Ishikawa (cell line): ENCODE measurements at regions not wholly inside any gene's neighbourhood (a gene's known extent, or its start where the extent isn't known, plus 50 kb on each side); places are given as distances from the start of the nearest gene placed in this dataset.

Experiments
- CEBPB ChIP-seq: IDR thresholded peaks from 2 replicates; pipeline ENCODE4 v1.6.1; 2012
- CREB1 ChIP-seq: IDR thresholded peaks from 2 replicates; pipeline ENCODE4 v1.6.1; 2012; ENCODE audit warnings: low read depth
- EGR1 ChIP-seq: IDR thresholded peaks from 2 replicates; pipeline ENCODE4 v1.6.1; 2012
- EP300 ChIP-seq: IDR thresholded peaks from 2 replicates; pipeline ENCODE4 v1.6.1; 2012; ENCODE audit warnings: borderline replicate concordance
- FOXM1 ChIP-seq: IDR thresholded peaks from 2 replicates; pipeline ENCODE4 v1.6.1; 2012; ENCODE audit warnings: low read depth, borderline replicate concordance
- MAX ChIP-seq: IDR thresholded peaks from 2 replicates; pipeline ENCODE4 v1.6.1; 2012
- NFIC ChIP-seq: IDR thresholded peaks from 2 replicates; pipeline ENCODE4 v1.6.1; 2012
- RAD21 ChIP-seq: IDR thresholded peaks from 2 replicates; pipeline ENCODE4 v1.6.1; 2012; ENCODE audit warnings: low read depth
- REST ChIP-seq: IDR thresholded peaks from 2 replicates; pipeline ENCODE4 v1.6.1; 2012; ENCODE audit warnings: low read depth, mild to moderate bottlenecking
- TAF1 ChIP-seq: IDR thresholded peaks from 2 replicates; pipeline ENCODE4 v1.6.1; 2012; ENCODE audit warnings: low read depth, mild to moderate bottlenecking
- TCF12 ChIP-seq: IDR thresholded peaks from 2 replicates; pipeline ENCODE4 v1.6.1; 2012; ENCODE audit warnings: low read depth
- TEAD4 ChIP-seq: IDR thresholded peaks from 2 replicates; pipeline ENCODE4 v1.6.1; 2012
- USF1 ChIP-seq: IDR thresholded peaks from 2 replicates; pipeline ENCODE4 v1.6.1; 2012
- YY1 ChIP-seq: IDR thresholded peaks from 2 replicates; pipeline ENCODE4 v1.6.1; 2012; ENCODE audit warnings: low read depth
- ZBTB7A ChIP-seq: IDR thresholded peaks from 2 replicates; pipeline ENCODE4 v1.6.1; 2012; ENCODE audit warnings: low read depth

DNA sequence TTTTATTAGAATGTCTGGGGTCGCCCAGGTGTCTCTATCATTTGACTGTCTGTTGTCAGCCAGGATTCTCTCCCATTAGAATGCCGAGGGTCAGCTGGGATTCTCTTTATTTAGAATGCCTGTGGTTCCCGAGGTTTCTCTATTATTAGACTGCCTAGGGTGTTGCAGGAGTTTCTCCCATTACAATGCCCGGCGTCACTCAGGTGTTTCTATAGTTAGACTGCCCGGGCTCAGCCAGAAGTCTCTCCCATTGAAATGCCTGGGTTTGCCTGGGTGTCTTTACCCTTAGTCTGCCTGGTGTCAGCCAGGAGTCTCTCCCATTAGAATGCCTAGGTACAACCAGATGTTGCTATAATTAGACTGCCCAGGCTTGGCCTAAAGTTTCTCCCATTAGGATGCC lies 2252.0 kb downstream of the TP53TG3F start:
- TF ChIP-seq YY1 (no peak), MAX (no peak), CREB1 (no peak), RAD21 (no peak), USF1 (no peak), EGR1 (no peak), FOXM1 (no peak), NFIC (no peak), TCF12 (no peak), CEBPB (no peak), REST (no peak), EP300 (no peak), ZBTB7A (no peak)

- no peak for TF ChIP-seq YY1
- TF ChIP-seq TCF12 = peak; percentile 57; the same call in 1 of the 2 replicates
- TF ChIP-seq NFIC = no peak
- no peak for TF ChIP-seq ZBTB7A
- no peak for TF ChIP-seq CEBPB
- TF ChIP-seq CREB1 = no peak
- TF ChIP-seq RAD21 = no peak
- no peak for TF ChIP-seq USF1
- TF ChIP-seq TAF1 = no peak
- TF ChIP-seq FOXM1 = peak; percentile 62
- peak; percentile 55; the same call in 1 of the 2 replicates for TF ChIP-seq TEAD4
- TF ChIP-seq REST = no peak
- TF ChIP-seq MAX = no peak
- TF ChIP-seq EP300 = no peak
- TF ChIP-seq EGR1 = no peak
Measured at GRCh38 chr16:35711958-35712357, 2252.5 kb downstream of the TP53TG3F start.

- no peak for TF ChIP-seq CREB1
- no peak for TF ChIP-seq MAX
- TF ChIP-seq FOXM1 = no peak
- TF ChIP-seq CEBPB = no peak
Measured at GRCh38 chr16:35713762-35714650, 2254.6 kb downstream of the TP53TG3F start.

GRCh38 chr16:35714665-35715064 lies 2255.3 kb downstream of the TP53TG3F start:
- TF ChIP-seq TAF1 = no peak
- no peak for TF ChIP-seq EP300
- no peak for TF ChIP-seq FOXM1
- no peak for TF ChIP-seq CREB1
- TF ChIP-seq USF1 = no peak
- no peak for TF ChIP-seq REST
- no peak for TF ChIP-seq YY1
- no peak for TF ChIP-seq MAX
- TF ChIP-seq RAD21 = no peak
- no peak for TF ChIP-seq ZBTB7A
- TF ChIP-seq EGR1 = no peak
- TF ChIP-seq CEBPB = no peak
- TF ChIP-seq NFIC = no peak
